Chondrocyte (in vitro differentiated cells): ENCODE measurements at regions not wholly inside any gene's neighbourhood (a gene's known extent, or its start where the extent isn't known, plus 50 kb on each side); places are given as distances from the start of the nearest gene placed in this dataset.
A peak's percentile ranks its signal among the peaks of the same experiment; 100 is the strongest.

ENCODE experiments used
- DNase-seq: peaks from one replicate; pipeline ENCODE4 v3.0.0; 2021; ENCODE audit warnings: mixed read lengths, low spot score
- H3K27ac Mint-ChIP-seq: one replicate; pipeline ENCODE4 v1.8.0; 2021; ENCODE audit warnings: mild to moderate bottlenecking, moderate library complexity, mixed read lengths; ENCODE audit not compliant: unreplicated experiment
- H3K27me3 Mint-ChIP-seq: 2 replicates; pipeline ENCODE4 v1.8.0; 2021; ENCODE audit warnings: low read depth, mixed read lengths
- H3K36me3 Mint-ChIP-seq: 2 replicates; pipeline ENCODE4 v1.8.0; 2021; ENCODE audit warnings: low read depth, mixed read lengths
- H3K4me1 Mint-ChIP-seq: 2 replicates; pipeline ENCODE4 v1.8.0; 2021; ENCODE audit warnings: low read depth, mild to moderate bottlenecking, mixed read lengths
- H3K4me3 Mint-ChIP-seq: one replicate; pipeline ENCODE4 v1.8.0; 2021; ENCODE audit warnings: mild to moderate bottlenecking, moderate library complexity, mixed read lengths; ENCODE audit not compliant: unreplicated experiment
- H3K9me3 Mint-ChIP-seq: 2 replicates; pipeline ENCODE4 v1.8.0; 2021; ENCODE audit warnings: low read depth, mixed read lengths
- TF ChIP-seq, protein P1 (sequence below): fragments of 200-600 bp; sonication (generic); IDR thresholded peaks from 2 replicates; pipeline ENCODE4 v1.5.0; 2021; ENCODE audit warnings: antibody characterized with exemption, mild to moderate bottlenecking, moderate library complexity

DNA sequence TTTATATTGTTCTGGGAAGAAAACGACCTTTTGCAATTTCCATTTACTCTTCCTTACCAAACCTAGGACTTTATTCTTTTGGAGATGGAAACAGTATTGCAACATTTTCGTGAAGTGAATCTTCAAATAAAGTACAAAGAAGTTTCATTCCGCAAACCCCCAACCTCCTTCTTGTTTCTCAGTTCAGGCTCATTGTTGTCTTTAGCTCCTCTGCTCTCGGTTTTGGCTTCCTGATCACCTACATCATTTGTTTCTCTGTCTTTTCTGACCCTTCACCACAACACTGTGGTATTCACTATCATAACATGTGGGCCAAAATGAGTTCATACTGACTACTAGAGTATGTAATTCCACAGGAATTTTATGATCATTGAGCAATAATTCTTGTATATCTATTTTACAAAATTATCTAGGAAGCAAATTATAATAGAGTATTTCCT, 266.8 kb downstream of the ADAMTS20 start:
- Mint-ChIP-seq H3K9me3 (no peaks in the 10 kb centered on the region), H3K36me3 (no peaks in the 10 kb centered on the region), H3K27me3 (no peaks in the 10 kb centered on the region), H3K27ac (peak overlapping the region; percentile 58), H3K4me1 (peaks cover 59% of the 10 kb centered on the region), H3K4me3 (no peak overlapping the region)
- TF ChIP-seq, protein P1, sequence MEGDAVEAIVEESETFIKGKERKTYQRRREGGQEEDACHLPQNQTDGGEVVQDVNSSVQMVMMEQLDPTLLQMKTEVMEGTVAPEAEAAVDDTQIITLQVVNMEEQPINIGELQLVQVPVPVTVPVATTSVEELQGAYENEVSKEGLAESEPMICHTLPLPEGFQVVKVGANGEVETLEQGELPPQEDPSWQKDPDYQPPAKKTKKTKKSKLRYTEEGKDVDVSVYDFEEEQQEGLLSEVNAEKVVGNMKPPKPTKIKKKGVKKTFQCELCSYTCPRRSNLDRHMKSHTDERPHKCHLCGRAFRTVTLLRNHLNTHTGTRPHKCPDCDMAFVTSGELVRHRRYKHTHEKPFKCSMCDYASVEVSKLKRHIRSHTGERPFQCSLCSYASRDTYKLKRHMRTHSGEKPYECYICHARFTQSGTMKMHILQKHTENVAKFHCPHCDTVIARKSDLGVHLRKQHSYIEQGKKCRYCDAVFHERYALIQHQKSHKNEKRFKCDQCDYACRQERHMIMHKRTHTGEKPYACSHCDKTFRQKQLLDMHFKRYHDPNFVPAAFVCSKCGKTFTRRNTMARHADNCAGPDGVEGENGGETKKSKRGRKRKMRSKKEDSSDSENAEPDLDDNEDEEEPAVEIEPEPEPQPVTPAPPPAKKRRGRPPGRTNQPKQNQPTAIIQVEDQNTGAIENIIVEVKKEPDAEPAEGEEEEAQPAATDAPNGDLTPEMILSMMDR: no peak
- no peak for DNase-seq

DNA sequence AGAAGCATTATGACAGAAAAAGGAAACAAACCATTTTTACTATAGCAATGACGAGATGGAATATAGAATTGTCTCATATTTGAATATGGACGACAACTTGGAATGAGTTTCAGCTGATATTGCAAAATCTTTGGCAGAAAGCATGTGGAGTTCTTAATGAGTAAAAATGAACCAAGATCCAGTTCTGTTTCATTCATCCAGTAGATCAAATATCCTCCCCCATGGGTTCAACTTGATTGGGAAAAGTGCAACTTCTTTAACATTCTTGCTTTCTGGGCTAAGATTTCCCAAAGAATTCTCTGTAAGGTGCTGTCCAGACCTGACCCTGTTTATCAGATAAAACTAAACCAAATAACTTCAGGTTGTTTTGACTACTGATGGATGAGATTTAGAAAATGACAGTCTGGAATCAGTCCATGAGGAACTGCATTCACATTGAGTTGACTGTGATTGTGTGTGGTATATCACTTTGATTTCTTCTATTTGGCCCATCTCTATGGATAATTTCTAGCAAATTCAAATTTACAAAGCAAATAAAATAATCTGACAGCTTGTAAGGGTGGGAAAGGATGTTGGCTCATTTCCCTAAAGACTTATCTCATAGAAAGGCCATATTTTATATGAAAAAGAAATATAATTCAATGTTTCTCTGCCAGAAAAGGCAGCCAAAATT, 267.4 kb downstream of the ADAMTS20 start:
- DNase-seq: no peak
- Mint-ChIP-seq H3K36me3 (no peaks in the 10 kb centered on the region), H3K9me3 (no peaks in the 10 kb centered on the region), H3K4me3 (no peak overlapping the region), H3K27me3 (no peaks in the 10 kb centered on the region), H3K4me1 (peaks cover 57% of the 10 kb centered on the region), H3K27ac (no peak overlapping the region)
- TF ChIP-seq, protein P1: no peak

DNA sequence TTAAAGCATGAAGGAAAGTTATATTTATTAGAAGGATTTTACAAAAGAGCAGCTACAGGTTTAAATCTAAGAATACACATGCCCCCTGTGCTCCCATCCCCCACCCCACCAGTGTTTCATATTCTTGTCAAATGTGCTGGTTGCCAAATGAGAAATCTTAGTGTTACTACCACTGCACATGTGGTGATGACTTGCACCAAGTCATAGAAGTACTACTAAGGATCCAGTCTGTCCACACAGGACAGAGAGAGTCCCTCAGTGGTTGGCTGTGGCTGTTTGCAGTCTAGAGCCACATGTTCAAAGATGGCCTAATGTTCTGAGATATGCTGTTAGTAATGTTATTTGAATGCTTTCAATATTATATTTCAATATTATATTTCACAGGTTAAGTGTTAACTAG, 268.8 kb downstream of the ADAMTS20 start:
- Mint-ChIP-seq H3K27ac (no peak overlapping the region), H3K9me3 (no peaks in the 10 kb centered on the region), H3K36me3 (no peaks in the 10 kb centered on the region), H3K27me3 (no peaks in the 10 kb centered on the region), H3K4me1 (peaks cover 47% of the 10 kb centered on the region), H3K4me3 (no peak overlapping the region)
- TF ChIP-seq, protein P1: no peak
- DNase-seq: no peak

DNA sequence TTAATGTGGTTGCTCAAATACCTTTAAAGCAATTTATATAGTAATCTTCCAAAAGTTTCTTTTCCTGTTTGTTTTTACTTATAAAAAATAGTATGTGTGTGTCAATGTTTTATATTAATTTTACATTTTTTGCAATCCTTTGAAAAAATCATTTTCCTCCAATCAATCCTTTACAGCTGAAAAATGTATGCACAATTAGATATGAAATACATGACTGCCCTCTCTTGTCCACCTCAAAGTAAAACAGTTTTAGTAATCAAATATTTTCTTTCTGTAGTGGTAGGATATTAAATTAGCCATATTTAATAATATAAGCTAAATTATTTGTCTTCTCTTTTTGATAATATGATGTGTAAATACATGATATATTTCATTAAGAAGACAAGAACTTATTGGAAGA, 269.9 kb downstream of the ADAMTS20 start:
- H3K4me3 Mint-ChIP-seq: no peak overlapping the region
- H3K27me3 Mint-ChIP-seq: no peaks in the 10 kb centered on the region
- no peak overlapping the region for H3K27ac Mint-ChIP-seq
- no peaks in the 10 kb centered on the region for H3K9me3 Mint-ChIP-seq
- no peak for DNase-seq
- H3K36me3 Mint-ChIP-seq: no peaks in the 10 kb centered on the region
- peaks cover 44% of the 10 kb centered on the region for H3K4me1 Mint-ChIP-seq
- TF ChIP-seq, protein P1: peak; percentile 93

DNA sequence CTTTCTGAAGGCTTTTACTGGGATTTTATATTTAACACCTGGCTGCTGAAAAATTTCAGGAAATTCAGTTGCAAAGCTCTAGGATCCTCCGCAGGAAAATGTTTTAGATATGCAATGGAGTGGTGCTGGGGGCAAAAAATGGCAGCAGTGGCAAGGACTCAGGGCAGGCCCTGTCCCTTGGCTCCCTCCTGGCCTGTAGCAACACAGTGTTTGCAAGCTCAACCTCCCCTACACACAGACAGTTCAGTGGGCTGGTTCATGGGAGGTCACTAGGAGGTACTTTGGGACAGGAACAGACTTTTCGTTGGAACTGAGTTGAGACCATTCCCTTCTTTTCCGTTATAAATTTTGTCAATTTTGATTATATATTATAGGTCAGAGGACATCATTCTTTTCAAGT, 270.4 kb downstream of the ADAMTS20 start:
- no peak for DNase-seq
- Mint-ChIP-seq H3K27ac (no peak overlapping the region), H3K9me3 (no peaks in the 10 kb centered on the region), H3K27me3 (no peaks in the 10 kb centered on the region), H3K4me3 (no peak overlapping the region), H3K4me1 (peaks cover 39% of the 10 kb centered on the region), H3K36me3 (no peaks in the 10 kb centered on the region)
- TF ChIP-seq, protein P1: no peak
